ENCODE measurements at regions not wholly inside any gene's neighbourhood (a gene's known extent, or its start where the extent isn't known, plus 50 kb on each side); places are given as distances from the start of the nearest gene placed in this dataset.
"Not testable (repeated sequence)": the region's sequence is repeated elsewhere in the genome, so short reads cannot be mapped to it uniquely, and the experiment has no call there.

DNA sequence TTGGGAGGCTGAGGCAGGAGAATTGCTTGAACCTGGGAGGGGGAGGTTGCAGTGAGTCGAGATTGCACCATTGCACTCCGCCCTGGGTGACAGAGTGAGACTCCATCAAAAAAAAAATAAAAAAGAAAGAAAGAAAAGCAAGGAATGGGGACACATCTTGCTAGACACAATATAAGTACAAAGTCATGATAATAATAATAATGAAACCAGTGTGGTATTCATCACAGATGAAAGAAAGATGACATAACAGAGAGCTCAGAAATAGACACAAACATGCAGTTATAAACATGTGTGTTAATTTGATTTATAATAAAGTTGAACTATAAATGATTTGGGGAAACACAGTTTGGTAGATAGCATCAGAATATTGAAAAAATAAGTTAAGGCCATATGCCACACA is 264.1 kb downstream of the SRGAP2C start:
- Mint-ChIP-seq H3K27ac (no peak overlapping the region), H3K4me3 (no peak overlapping the region), H3K36me3 (no peaks in the 10 kb centered on the region), H3K4me1 (no peaks in the 10 kb centered on the region), H3K9me3 (no peaks in the 10 kb centered on the region), H3K27me3 (ENCODE audit: low read depth in 2 of 2) (peaks cover 5 to 6% of the 10 kb centered on the region in 2 donors)
- DNase-seq (no peak), ATAC-seq (no peak)
- intact Hi-C loops (cut with micrococcal nuclease), result no loop called here
- Histone ChIP-seq H3K9me3 (ENCODE audit: control insufficient read depth, insufficient read depth, low read length) (no peaks in the 10 kb centered on the region), H3K4me3 (ENCODE audit: low read length) (no peak overlapping the region), H3K36me3 (ENCODE audit: control insufficient read depth, insufficient read depth, low read length) (no peaks in the 10 kb centered on the region), H3K27me3 (ENCODE audit: control insufficient read depth, insufficient read depth, low read length) (no peaks in the 10 kb centered on the region), H3K27ac (ENCODE audit: low read length) (no peak overlapping the region), H3K4me1 (ENCODE audit: control insufficient read depth, insufficient read depth, low read length) (no peaks in the 10 kb centered on the region)
- 92% methylated on average over 1 of the region's 2 CpGs for WGBS (ENCODE audit: insufficient coverage)
- TF ChIP-seq, protein P1, sequence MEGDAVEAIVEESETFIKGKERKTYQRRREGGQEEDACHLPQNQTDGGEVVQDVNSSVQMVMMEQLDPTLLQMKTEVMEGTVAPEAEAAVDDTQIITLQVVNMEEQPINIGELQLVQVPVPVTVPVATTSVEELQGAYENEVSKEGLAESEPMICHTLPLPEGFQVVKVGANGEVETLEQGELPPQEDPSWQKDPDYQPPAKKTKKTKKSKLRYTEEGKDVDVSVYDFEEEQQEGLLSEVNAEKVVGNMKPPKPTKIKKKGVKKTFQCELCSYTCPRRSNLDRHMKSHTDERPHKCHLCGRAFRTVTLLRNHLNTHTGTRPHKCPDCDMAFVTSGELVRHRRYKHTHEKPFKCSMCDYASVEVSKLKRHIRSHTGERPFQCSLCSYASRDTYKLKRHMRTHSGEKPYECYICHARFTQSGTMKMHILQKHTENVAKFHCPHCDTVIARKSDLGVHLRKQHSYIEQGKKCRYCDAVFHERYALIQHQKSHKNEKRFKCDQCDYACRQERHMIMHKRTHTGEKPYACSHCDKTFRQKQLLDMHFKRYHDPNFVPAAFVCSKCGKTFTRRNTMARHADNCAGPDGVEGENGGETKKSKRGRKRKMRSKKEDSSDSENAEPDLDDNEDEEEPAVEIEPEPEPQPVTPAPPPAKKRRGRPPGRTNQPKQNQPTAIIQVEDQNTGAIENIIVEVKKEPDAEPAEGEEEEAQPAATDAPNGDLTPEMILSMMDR (IDR thresholded peaks at IDR 0.05), result no peak

DNA sequence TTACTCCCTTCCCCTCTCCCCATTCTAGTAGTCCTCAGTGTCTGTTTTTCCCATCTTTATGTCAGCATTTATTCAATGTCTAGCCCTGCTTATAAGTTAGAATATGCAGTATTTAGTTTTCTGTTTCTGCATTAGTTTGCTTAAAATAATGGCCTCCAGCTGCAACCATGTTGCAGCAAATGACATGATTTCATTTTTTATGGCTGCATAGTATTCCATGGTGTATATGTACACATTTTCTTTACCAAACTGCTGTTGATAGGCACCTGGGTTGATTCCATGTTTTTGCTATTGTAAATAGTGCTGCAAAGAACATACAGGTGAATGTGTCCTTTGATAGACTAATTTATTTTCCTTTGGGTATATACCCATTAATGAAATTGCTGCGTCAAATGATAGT is 267.7 kb downstream of the SRGAP2C start:
- Histone ChIP-seq H3K4me3 (ENCODE audit: low read length) (no peak overlapping the region), H3K36me3 (ENCODE audit: control insufficient read depth, insufficient read depth, low read length) (no peaks in the 10 kb centered on the region), H3K27me3 (ENCODE audit: control insufficient read depth, insufficient read depth, low read length) (no peaks in the 10 kb centered on the region), H3K9me3 (ENCODE audit: control insufficient read depth, insufficient read depth, low read length) (no peaks in the 10 kb centered on the region), H3K27ac (ENCODE audit: low read length) (no peak overlapping the region), H3K4me1 (ENCODE audit: control insufficient read depth, insufficient read depth, low read length) (no peaks in the 10 kb centered on the region)
- Mint-ChIP-seq H3K27me3 (ENCODE audit: low read depth in 2 of 2) (peaks cover 14 to 18% of the 10 kb centered on the region in 2 donors), H3K9me3 (no peaks in the 10 kb centered on the region), H3K36me3 (no peaks in the 10 kb centered on the region), H3K27ac (no peak overlapping the region), H3K4me1 (no peaks in the 10 kb centered on the region), H3K4me3 (no peak overlapping the region)
- intact Hi-C loops (cut with micrococcal nuclease), result no loop called here
- ATAC-seq (no peak), DNase-seq (no peak)
- WGBS (ENCODE audit: insufficient coverage), result no CpG with 5 or more reads among the region's 1 CpG
- TF ChIP-seq, protein P1 (IDR thresholded peaks at IDR 0.05), result no peak

DNA sequence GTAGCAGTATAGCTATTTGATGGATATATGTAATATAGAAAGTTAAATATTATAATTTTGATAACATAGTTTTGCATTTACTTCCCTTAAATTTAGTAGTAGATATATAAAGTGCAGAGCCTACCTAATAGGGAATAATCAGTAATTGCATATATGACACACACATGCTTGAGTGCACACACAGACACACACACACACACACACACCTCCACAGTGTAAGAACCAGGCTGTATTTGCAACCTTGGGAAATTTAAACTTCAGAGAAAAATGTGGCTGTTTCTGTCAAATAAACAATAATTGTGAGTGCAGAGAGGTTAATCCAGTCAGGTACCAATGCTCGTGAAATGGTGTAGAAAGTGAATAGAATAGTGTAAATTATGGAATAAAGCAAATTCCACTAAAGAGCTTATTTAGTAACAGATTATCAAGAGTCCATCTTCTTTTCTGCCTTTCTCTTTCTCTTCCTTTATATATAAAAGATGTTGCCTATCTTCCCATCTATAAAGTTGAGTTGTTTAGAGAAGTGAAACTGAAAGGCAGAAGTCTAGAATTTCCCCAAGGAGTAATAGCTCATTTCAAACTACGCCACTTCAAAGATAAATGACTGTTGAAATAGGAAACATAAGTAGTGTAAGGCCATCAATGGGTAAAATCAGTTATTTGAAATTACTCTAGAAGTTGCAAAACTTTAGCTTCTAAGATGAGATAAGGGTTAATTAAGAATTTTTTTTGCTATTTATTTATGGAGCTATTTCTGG is 273.7 kb downstream of the SRGAP2C start:
- H3K36me3 Mint-ChIP-seq, result no peaks in the 10 kb centered on the region
- Histone ChIP-seq H3K36me3 (ENCODE audit: control insufficient read depth, insufficient read depth, low read length) (no peaks in the 10 kb centered on the region), H3K9me3 (ENCODE audit: control insufficient read depth, insufficient read depth, low read length) (no peaks in the 10 kb centered on the region), H3K27me3 (ENCODE audit: control insufficient read depth, insufficient read depth, low read length) (no peaks in the 10 kb centered on the region), H3K4me3 (ENCODE audit: low read length) (peak overlapping the region; percentile 5), H3K27ac (ENCODE audit: low read length) (peak overlapping the region; percentile 38), H3K4me1 (ENCODE audit: control insufficient read depth, insufficient read depth, low read length) (no peaks in the 10 kb centered on the region)
- DNase-seq (peak in 1 of 2 donors; percentile 63), ATAC-seq (peak in 1 of 3 donors; percentile 41)
- no peak overlapping the region for H3K27ac Mint-ChIP-seq
- H3K4me1 Mint-ChIP-seq, result peaks cover 0 to 5% of the 10 kb centered on the region in 2 donors
- no peak overlapping the region for H3K4me3 Mint-ChIP-seq
- H3K9me3 Mint-ChIP-seq, result no peaks in the 10 kb centered on the region
- intact Hi-C loops (cut with micrococcal nuclease), result no loop called here
- H3K27me3 Mint-ChIP-seq (ENCODE audit: low read depth in 2 of 2), result peaks cover 9 to 13% of the 10 kb centered on the region in 2 donors
- TF ChIP-seq, protein P1 (IDR thresholded peaks at IDR 0.05), result no peak
- WGBS (ENCODE audit: insufficient coverage), result 78% methylated on average over 1 of the region's 2 CpGs

DNA sequence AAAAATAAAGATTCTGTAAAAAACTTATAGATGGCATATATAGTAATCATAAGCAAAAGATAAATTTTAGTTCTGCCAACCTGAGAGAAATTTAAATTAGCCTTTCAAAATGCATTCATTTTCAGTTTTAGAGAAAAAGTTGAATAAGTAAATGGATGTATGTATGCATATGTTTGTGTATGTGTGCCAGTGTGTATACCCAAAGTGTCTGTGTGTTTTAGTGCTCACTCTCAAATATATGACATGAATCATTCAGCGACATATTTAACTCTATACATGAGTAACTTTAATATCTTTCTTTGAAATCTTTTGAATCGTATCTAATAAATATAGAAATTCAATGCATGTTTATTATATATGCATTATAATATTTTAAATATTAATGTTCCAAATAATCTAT is 274.5 kb downstream of the SRGAP2C start:
- no CpG with 5 or more reads among the region's 2 CpGs for WGBS (ENCODE audit: insufficient coverage)
- TF ChIP-seq, protein P1 (IDR thresholded peaks at IDR 0.05), result no peak
- no peak for ATAC-seq
- H3K4me3 ChIP-seq (ENCODE audit: low read length), result no peak overlapping the region
- no peaks in the 10 kb centered on the region for H3K4me1 ChIP-seq (ENCODE audit: control insufficient read depth, insufficient read depth, low read length)
- no peak overlapping the region for H3K4me3 Mint-ChIP-seq
- no peaks in the 10 kb centered on the region for H3K9me3 ChIP-seq (ENCODE audit: control insufficient read depth, insufficient read depth, low read length)
- H3K9me3 Mint-ChIP-seq, result no peaks in the 10 kb centered on the region
- peaks cover 0 to 5% of the 10 kb centered on the region in 2 donors for H3K4me1 Mint-ChIP-seq
- DNase-seq, result no peak
- intact Hi-C loops (cut with micrococcal nuclease), result no loop called here
- H3K27me3 Mint-ChIP-seq (ENCODE audit: low read depth in 2 of 2), result peaks cover 6 to 11% of the 10 kb centered on the region in 2 donors
- H3K27ac Mint-ChIP-seq, result no peak overlapping the region
- H3K36me3 Mint-ChIP-seq, result no peaks in the 10 kb centered on the region
- H3K36me3 ChIP-seq (ENCODE audit: control insufficient read depth, insufficient read depth, low read length), result no peaks in the 10 kb centered on the region
- H3K27ac ChIP-seq (ENCODE audit: low read length), result no peak overlapping the region
- no peaks in the 10 kb centered on the region for H3K27me3 ChIP-seq (ENCODE audit: control insufficient read depth, insufficient read depth, low read length)

DNA sequence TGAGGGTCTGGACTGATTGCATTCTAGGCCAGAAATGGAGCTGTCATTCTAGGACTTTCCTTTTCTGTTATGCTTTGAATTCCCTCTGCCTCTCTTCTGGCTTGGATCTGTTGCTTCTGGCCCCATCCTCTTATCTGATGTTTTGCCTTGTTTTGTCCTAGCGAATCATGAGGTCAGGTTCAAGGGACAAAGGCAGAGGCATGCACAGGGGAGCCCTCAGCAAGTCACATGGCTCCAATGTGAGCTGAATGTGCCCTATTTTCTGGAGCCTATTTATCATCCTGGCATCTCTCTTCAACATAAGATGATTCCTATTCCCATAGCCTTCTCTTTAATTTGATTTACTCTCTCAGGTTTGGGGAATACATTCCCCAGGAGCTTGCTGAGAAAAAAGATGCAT is 284.6 kb downstream of the SRGAP2C start:
- H3K27me3 Mint-ChIP-seq (ENCODE audit: low read depth in 2 of 2), result peaks cover 4 to 16% of the 10 kb centered on the region in 2 donors
- H3K4me1 Mint-ChIP-seq; H3K27ac ChIP-seq (ENCODE audit: low read length); H3K9me3 Mint-ChIP-seq; H3K36me3 Mint-ChIP-seq; H3K4me3 ChIP-seq (ENCODE audit: low read length); H3K9me3 ChIP-seq (ENCODE audit: control insufficient read depth, insufficient read depth, low read length); H3K36me3 ChIP-seq (ENCODE audit: control insufficient read depth, insufficient read depth, low read length); intact Hi-C loops (cut with micrococcal nuclease); DNase-seq; ATAC-seq; H3K4me3 Mint-ChIP-seq; H3K27ac Mint-ChIP-seq; H3K4me1 ChIP-seq (ENCODE audit: control insufficient read depth, insufficient read depth, low read length); H3K27me3 ChIP-seq (ENCODE audit: control insufficient read depth, insufficient read depth, low read length): not testable (repeated sequence)
- 100% methylated on average over 1 of the region's 1 CpG for WGBS (ENCODE audit: insufficient coverage)

Data from natural killer cell (primary cell).